GM18907 (cell line): ENCODE measurements at regions not wholly inside any gene's neighbourhood (a gene's known extent, or its start where the extent isn't known, plus 50 kb on each side); places are given as distances from the start of the nearest gene placed in this dataset.

Source experiments
- ATAC-seq: cut with Tn5 transposase; IDR thresholded peaks from one replicate; pipeline ENCODE4 v1.9.1; 2021; ENCODE audit warnings: mild to moderate bottlenecking, moderate library complexity; ENCODE audit not compliant: unreplicated experiment

- no peak for ATAC-seq
These were observed 251.4 kb upstream of the ZMIZ1 start for GRCh38 chr10:78817361-78817760.

DNA sequence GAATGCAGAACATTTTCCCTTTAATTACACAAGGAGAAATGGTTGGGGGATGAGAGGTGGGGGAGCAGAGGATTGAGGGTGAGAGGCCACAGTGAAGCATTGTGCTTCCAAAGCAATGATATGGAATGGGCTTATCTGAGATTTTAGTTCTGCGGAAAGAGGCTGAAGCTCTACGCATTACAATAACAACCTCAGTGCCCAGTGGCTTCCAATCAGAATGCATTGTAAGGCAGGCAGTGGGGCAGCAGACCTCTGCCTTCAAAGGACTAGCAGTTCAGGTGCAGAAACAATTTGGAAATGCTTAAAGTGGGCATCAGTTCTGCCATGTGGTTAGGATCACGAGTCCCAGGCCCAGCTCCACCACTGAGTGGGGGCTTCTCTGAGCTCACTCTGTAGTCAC, 251.0 kb upstream of the ZMIZ1 start:
- ATAC-seq: no peak

DNA sequence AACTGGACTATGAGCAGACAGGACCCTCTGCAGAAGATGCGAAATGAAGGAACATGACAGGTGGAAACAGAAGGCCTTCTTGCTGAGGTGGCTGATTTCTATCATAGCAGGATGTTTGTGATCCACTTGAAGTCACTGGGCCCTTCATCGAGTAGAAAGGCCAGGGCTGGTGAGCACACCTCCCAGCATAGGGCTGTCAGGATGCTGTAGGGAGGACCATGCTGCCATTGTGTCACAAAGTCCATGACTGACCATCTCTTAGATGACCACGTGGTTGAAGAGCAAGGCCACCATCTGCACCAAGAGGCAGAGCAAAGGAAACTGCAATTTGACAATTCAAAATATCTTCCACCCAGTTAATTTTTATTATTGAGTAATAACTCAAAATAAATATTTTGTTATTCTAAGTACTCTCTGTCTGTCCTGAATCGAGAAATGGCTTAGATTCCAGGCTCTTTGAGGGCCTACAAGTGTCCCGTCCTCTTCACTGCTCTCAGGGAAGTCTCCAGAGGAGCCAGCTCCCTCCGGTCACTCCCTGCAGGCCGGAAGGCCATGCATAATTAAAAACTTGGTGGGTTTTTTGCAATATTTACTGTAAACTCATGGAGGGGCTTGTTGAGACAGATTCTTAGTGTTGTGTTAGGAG, 249.3 kb upstream of the ZMIZ1 start:
- no peak for ATAC-seq

DNA sequence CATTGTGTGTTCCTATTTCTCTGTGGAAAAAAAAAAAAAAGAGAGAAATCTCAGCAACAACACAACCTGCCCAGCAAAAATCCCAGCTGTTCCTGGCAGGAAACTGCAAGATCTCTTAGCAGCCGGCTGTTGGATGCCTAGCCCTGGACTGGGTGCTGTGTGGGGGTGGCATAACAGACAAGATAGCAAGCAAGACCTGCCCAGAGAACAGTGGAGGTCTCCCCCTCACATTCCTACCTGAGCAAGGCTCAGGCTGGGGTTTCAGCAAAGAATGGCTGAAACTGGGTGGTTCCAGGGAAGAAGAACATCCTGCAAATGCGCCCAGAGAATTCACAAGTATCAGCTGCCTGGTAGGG, 248.8 kb upstream of the ZMIZ1 start:
- ATAC-seq: no peak

DNA sequence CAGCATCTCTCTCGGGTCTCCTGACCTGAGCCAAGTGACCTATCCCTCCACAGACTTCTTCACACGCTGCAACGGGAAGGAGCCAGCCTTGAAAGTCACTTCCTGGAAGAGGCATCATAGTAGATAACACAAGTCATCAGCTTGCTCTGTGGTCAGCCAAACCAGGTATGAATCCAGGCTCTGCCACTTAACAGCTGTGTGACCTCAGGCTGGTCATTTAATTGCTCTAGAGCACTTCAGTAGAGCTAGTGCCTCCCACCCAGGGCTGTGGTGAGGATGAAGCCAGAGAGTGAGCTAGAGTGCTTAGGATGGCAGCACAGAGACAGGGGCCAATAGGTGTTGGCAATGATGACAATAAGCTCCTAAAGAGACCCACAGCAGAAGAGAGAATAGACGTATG, 247.7 kb upstream of the ZMIZ1 start:
- no peak for ATAC-seq

DNA sequence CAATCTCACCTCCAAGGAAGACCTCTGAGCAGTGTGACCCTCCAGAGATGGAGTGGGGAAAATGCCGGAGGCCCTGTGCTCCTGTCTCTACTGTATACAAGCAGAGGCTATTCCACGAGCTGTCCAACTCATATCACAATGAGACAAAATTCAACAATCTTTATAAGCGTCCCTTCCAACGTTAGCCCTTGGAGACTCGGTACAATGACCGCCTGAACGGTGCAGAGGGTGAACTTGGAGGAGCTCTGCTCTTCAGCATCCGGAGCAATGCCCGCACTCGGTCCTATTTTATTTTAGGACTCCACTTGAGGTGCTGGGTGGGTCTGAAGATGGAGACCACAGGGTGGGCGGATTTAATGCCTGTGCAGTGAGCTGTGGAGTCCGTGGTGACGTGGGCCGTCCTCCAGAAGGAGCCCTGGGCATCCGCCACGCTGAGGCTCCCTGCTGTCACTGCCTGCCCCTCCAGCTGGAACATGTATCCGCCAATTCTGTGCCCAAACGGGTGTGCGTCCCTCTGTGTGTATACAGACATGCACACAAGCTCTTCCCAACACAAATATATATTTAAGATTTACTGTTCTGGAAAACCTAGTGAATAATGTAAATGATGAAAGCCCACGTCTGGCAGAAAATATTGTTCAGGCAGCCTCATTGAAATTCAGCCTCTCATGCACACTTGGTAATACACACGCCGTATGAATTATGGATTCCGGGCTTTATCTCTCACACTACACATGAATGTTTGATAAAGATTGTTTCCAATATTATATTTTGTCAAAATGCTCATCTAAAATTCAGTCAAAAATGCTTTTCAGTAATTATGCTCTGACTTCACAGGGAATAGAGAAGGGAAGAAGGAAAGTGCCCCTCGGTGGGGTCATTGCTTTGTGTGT, 239.9 kb upstream of the ZMIZ1 start:
- no peak for ATAC-seq

- ATAC-seq: no peak
These were observed 239.2 kb upstream of the ZMIZ1 start for GRCh38 chr10:78829565-78829964.

GRCh38 chr10:78830062-78830975, 238.4 kb upstream of the ZMIZ1 start:
- ATAC-seq: no peak

GRCh38 chr10:78830976-78831375, 237.8 kb upstream of the ZMIZ1 start:
- ATAC-seq: no peak

GRCh38 chr10:78831461-78831860, 237.3 kb upstream of the ZMIZ1 start:
- ATAC-seq: no peak

DNA sequence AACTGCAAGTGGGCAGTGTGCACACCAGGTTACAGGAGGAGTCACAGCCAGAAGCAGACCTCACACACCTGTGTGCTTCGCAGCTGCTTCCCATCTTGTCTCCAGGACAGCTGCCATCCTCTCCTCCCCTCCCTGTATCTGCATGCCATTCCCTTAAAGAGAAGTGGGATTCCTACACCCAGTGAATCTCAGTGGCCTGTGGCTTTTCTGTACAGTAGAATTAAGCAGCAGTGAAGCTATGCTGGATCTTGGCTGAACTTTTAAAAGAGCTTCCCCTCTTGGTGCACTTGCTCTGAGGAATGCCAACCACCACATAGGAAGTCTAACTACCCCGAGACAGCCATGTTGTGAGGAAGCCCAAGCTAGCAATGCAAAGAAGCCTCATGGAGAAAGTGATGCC, 236.5 kb upstream of the ZMIZ1 start:
- ATAC-seq: no peak

- no peak for ATAC-seq
These were observed 230.6 kb upstream of the ZMIZ1 start for GRCh38 chr10:78838141-78838657.

DNA sequence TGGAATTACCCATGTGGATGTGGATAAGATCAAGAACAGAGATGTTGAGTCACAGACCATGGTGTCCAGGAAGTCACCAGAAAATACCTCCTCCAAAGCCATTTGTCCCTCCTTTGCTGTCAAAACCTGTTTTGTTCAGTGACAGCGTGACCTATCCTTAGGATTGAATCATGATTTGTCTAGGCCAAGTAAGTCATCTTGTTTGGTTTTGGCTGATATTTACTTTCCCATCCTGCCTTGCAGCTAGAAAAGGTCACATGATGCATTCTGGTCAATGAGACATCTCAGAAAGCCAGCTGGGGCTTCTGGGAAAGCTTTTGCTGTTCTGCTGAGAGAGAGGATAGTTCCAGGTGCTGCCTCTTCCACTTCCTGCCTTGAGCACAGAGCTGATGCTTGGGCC, 225.3 kb upstream of the ZMIZ1 start:
- no peak for ATAC-seq

DNA sequence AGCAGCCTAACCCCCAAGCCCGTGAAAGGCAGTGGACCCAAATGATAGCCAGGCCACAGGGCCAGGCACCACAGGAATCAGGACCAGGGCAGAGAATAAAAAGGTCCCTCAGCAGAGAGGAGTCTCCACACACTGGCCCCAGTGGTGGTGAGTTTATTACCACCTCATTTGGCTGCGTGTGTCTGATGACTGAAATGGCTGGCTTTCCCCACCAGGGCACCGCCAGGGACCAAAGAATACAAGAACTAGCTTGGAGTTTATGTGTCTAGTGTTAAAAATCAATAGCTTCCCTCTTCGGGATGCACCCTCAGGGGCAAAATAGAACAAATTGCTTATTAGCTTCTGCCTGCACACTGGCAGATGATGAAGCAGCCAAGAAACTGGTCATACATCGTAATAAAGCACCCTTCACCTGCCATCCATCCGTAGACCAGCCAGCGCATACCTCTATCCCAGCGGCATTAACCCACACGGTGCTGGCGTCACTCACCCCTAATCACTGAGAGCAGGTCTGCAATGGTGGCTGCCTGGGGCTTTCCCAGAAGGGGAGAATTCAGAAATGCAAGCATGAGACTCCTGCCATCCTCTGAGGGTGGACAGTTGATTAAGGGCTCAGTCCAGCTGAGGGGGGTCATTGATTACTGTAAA, 223.7 kb upstream of the ZMIZ1 start:
- ATAC-seq: no peak

- ATAC-seq: no peak
These were observed 222.7 kb upstream of the ZMIZ1 start for GRCh38 chr10:78846071-78846470.

GRCh38 chr10:78846760-78847159, 222.0 kb upstream of the ZMIZ1 start:
- ATAC-seq: no peak

DNA sequence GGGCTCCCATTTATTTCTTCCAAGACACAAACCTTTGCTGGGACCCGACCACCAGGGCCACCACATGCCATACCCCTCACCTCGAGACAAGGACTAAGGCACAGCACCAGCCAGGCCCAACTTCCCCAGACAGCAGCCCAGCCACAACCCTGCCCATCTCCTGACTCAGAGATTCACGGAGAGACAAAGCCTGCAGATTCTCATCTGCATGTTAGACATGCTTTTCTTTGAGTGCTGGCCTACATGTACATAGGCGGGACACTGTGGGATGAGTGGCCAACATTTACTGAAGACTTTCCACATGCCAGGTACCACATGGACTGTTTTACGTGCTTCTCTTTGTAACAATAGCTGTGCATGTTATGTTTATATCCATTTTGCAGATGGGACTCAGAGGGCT, 221.3 kb upstream of the ZMIZ1 start:
- ATAC-seq: no peak

- no peak for ATAC-seq
These were observed 219.7 kb upstream of the ZMIZ1 start for GRCh38 chr10:78849115-78849514.

GRCh38 chr10:78849731-78850130, 219.0 kb upstream of the ZMIZ1 start:
- ATAC-seq: no peak

DNA sequence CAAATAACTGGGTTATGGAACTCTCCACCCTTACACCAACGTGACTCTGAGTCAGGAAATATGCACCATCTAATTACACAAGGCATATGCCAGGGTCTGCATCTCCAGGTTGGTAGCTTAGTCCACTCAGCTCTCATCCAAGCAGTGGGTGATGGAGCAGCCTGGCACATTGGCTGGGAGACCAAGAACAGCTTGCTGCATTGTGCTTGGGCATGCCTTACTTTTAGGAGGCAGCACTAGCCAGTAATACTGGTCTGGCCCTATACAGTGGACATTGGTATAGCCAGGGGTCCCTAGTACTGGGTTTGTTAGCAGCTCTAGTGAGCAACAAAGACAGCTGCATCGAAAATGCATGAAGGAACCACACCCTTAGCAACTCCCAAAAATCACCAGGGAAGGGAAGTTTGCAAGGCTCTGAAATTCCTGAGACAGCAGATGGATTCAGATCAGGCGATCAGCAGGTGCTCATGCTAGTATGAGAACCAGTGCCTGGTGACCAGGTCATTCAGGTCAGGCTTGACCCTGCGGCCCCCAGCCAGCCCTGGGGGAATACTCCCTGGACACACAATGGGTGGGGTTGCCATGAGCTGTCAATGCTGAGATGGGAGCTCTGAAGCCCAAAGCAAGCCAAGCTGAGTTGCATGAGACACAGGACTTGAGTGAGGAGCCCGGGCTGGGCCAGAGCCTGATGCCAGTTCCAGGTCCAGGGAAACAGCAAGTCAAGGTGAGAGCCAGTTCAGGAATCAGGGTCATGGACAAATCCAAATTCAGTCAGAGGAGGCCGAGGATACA, 217.9 kb upstream of the ZMIZ1 start:
- no peak for ATAC-seq
